M059J (cell line): ENCODE measurements at regions not wholly inside any gene's neighbourhood (a gene's known extent, or its start where the extent isn't known, plus 50 kb on each side); places are given as distances from the start of the nearest gene placed in this dataset.
A peak's percentile ranks its signal among the peaks of the same experiment; 100 is the strongest.

Source experiments
- DNase-seq: peaks from one replicate; pipeline ENCODE4 v3.0.0-alpha.2; 2012; ENCODE audit warnings: low read depth

GRCh38 chr16:73531021-73531420 lies 483.1 kb upstream of the ZFHX3 start:
- DNase-seq = no peak

DNA sequence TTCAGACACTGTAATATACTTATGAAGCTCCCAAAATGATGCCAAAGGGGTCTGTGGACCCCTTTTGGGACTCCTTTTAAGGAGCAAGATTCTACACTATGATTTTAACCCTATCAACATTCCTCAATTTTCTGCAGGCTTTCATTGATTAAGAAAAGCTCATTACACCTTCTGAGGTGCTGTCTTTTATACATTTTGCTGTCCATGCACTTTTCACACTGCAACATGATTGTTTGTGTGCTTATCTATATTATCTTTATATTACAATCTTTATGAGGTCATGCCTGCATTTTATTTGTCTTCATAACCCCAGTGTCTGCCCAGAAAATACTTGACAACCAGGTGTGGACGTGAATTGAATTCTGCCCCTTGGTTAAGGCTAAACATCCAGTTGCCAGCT lies 482.6 kb upstream of the ZFHX3 start:
- no peak for DNase-seq

GRCh38 chr16:73529303-73530012 lies 481.5 kb upstream of the ZFHX3 start:
- no peak for DNase-seq

- DNase-seq = no peak
Observed at GRCh38 chr16:73527187-73527586, 479.3 kb upstream of the ZFHX3 start.

- DNase-seq = no peak
Observed at GRCh38 chr16:73526011-73526804, 478.3 kb upstream of the ZFHX3 start.

DNA sequence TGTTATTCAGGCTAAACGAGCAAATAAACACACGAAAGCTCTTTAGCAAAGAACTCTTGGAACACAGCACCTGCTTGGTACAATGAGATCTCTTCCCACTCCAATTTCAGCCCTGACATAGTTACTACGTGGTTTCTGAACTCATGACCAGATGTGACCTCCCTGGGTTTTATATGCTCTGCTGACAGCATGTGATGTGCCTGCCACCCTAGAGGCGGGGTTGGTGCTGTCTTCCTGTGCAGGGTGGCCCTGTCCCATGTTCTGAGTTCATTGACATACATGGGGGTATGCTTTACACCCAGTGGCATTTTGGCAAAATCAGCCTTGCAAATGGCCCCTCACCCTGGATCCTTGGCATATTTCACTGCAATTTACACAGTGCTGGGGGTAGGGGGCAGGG lies 475.3 kb upstream of the ZFHX3 start:
- no peak for DNase-seq

DNA sequence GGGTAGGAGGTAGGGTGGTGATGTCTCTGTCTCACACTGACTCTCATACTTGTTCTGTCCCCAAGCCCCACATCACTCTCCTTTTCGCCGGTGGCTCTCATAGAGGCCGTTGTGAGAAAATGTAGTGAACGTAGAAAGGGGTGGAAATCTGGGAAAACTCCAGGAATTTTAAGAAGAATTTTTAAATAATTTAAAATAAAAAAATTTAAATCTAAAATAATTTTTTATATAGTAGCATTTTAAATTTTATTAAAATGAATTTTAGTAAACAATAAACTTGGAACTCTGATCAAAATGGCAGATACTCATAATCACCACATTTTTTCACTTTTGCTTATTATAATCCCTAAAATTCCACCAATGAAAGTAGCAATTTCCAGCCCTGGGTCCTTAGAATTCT lies 473.6 kb upstream of the ZFHX3 start:
- no peak for DNase-seq

- no peak for DNase-seq
Observed at GRCh38 chr16:73515616-73516015, 467.7 kb upstream of the ZFHX3 start.

DNA sequence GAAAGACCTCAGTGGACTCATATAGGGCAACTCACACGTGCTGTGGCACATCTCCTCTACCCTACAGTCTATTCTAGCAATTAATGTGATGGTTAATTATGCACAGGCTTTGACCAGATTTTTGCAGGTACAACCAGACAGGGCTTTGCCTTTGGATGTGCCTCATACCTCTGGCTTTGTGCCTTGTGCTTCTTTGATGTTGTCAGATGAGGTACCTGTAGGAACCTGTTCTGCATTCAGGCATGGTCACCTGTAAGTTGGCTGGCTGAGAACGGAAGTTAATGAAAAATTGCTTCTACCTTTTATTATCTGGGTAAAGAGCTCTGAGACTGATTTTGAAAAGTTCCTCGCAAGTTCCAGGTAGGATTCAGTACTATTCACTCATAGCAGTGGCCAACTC lies 462.9 kb upstream of the ZFHX3 start:
- DNase-seq = no peak

DNA sequence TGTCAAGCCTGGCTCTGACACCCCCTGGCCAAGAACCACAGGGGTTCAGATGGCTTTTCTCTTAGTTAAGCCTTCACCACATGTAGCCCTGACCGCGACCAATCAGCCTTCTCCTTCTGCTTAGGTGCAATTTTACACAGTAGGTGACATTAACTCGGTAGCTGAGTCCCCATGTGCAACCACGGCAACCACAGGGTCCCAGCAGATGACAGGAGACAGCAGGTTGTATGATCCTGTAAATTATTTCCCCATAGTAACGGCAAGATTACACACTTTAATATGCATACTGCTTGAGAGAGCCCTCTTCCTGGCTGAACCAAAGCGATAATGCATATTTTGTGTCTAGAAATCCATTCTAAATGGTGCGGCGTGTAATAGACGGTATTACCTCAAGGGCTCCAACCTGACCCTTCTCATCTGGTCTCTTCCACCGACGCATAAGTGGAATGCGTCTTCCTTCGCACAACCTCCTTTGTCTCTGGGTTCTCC lies 458.7 kb upstream of the ZFHX3 start:
- DNase-seq = no peak

DNA sequence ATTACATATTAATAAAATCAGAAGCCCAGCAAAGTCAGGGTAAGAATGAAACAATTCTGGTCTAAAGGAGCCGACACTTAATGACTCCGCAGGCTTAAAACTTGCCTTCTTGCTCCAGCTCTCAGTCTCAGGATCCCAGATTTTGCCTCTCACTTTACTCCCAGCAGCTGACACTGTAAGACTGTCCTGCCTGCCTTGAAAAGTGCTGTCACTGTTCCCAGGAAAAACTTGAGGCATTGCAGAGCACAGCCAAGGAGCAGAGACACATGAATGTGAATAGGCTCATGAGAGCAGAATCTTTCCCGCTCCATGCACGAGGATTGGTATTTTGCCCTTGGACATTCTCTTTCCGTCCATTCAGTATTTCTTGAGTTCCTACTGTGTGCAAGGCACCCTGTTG lies 457.6 kb upstream of the ZFHX3 start:
- DNase-seq = no peak

DNA sequence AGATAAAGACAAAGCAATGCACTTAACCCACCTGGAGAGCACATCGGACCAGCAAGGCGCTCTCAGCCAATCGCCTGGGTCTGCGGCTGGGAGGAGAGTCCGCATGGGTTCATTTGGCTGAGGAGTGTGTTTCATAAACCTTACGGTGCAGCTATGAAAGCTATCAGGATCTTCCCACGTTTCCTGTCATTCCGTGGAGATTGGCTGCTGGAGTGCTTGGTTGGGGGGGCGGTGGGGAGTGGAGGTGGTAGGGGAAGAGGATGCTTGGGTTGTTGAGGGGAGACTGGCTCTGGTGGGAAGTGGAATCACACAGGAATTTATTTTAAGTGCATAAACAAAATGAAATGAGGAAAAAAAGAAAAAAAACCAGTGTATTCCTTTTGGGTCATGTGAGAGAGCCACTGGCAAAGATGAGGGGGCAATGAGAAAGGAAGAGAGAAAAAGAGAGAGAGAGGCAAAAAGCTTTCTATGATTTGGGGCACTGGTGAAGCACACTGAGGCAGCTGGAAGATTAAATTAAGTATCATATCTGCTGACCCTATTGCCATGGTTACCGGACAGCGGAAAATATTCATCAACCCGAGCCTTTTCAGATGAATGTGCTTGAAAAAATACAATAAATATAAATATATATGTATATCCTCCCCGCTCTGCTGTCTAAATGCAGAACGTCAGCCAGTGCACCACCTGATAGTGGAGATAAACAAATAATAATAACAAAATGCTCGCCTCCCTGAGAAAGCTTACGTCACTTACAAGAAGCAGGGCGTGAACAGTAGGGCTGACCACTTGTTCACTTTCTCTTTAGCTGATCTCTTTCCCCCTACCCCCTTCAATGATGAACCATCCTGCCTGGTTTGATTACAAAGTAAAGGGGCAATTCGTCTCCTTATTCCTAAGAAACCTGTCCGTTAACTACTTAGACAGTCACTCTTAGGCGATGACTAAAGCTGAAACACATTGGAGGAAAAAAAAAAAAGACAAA lies 457.0 kb upstream of the ZFHX3 start:
- no peak for DNase-seq

- DNase-seq = no peak
Observed at GRCh38 chr16:73503093-73503492, 455.2 kb upstream of the ZFHX3 start.

DNA sequence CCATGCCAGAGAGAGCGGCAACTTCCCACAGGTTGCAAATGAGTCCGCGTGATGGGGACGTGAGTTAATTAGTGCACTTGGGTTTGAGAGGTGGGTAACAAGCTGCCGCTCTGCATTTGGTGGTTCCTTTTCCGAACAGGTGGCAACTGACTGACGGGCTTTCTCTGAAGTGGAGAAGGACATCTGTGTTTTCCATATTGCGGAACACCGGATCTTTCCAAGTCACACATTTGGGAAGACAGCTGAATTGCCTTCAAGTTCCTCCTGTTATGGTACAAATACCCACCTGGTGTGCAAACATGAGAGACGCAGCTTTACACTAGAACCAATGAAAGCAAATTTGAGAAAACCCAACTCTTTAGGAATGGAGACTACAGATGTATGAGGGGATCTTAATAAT lies 451.3 kb upstream of the ZFHX3 start:
- DNase-seq = no peak

GRCh38 chr16:73485880-73486279 lies 438.0 kb upstream of the ZFHX3 start:
- no peak for DNase-seq

DNA sequence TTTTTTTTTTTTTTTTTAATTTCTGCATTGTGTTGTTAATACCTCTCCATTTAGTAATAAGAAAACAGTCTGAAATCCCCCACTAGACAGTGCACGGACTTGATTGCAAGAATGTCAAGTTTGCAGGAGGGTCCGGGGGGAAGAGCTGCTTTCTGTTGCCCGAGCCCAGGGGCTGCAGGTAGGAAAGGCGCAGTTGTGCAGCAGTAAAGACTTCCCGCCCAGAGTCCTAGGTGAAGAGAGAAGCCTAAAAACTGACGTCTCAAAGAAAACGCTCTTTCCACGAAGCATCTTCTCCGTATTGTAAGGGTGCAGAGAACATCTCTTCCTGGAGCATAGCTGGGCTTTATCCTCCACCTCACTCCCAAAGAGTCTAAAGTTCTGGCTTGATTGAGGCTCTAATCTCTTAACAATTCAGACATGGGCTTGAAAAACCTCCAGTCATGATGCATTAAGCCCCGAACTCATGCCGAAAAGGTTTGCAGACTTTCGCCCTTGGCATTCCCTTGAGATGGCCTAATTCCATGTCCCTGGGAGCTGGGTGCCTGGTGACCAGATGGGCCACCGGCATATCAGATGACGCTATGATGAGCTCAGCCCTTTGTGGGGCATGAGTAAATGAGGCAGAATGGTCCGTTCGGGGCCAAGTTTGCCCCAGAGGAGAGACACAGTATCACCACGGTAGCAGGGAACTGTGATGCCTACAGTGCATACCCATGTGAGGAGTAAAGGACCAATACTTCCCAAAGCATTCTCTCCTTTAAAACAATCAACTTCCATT lies 436.2 kb upstream of the ZFHX3 start:
- peak; percentile 37 for DNase-seq

GRCh38 chr16:73483076-73483791 lies 435.3 kb upstream of the ZFHX3 start:
- no peak for DNase-seq

- no peak for DNase-seq
Observed at GRCh38 chr16:73482310-73482709, 434.4 kb upstream of the ZFHX3 start.

GRCh38 chr16:73480381-73480780 lies 432.5 kb upstream of the ZFHX3 start:
- DNase-seq = no peak

DNA sequence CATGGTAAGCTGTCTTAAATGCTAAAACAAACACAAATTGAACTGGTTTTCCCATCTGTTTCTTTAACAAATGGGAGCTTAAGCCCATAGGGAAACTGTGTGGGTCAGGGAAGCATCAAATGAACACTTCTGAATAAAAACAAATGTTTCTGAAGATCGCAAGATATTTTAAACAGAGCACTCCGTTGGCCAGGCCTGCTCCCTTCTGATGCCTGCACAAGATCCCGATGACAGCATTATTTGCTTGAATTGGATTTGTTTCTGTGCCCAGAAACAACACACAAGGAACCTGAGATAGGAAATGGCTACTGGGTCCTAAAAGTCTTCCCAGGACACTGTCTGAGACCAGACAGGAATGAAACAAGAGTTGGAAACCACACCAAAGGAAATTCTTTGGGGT lies 425.8 kb upstream of the ZFHX3 start:
- no peak for DNase-seq

DNA sequence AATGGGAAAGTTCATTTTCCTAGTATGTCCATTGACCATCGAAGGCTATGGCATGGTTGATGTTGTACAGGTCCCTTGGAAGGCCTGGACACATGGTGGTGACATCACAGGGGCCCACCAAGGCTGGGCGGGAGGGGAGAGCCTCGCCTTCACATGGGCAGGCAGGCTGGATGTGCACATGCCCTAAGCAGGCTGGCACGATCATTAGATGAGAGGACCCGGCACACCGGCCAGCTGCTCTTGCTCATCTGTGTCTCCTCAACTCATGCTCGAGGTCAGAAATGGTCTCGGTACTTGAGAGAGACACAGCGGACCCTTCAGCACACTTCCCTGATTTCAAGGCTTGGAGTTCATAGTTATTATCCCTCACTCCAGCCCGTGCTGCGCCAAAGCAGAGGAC lies 416.9 kb upstream of the ZFHX3 start:
- no peak for DNase-seq
